ENCODE measurements at regions not wholly inside any gene's neighbourhood (a gene's known extent, or its start where the extent isn't known, plus 50 kb on each side); places are given as distances from the start of the nearest gene placed in this dataset.

DNA sequence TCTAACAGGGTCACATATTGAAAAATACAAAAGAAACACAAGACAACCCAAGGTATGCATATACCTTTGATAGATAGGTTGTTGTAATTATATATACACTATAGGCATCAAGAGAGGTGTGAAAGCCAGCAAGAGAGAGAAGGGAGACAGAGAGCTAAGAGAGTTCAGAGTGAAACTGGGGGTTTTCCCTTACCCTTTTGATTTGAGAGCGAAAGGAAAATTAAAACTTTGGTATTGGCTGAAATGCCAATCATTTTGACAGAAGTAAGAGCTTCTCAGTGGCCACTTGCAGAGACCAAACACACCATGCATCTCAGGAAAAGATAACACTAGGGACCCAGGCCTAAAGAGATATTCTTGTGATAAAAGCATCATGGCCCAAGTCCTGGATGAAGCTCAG lies 183.6 kb downstream of the SHOX2 start:
- TF ChIP-seq, protein P1, sequence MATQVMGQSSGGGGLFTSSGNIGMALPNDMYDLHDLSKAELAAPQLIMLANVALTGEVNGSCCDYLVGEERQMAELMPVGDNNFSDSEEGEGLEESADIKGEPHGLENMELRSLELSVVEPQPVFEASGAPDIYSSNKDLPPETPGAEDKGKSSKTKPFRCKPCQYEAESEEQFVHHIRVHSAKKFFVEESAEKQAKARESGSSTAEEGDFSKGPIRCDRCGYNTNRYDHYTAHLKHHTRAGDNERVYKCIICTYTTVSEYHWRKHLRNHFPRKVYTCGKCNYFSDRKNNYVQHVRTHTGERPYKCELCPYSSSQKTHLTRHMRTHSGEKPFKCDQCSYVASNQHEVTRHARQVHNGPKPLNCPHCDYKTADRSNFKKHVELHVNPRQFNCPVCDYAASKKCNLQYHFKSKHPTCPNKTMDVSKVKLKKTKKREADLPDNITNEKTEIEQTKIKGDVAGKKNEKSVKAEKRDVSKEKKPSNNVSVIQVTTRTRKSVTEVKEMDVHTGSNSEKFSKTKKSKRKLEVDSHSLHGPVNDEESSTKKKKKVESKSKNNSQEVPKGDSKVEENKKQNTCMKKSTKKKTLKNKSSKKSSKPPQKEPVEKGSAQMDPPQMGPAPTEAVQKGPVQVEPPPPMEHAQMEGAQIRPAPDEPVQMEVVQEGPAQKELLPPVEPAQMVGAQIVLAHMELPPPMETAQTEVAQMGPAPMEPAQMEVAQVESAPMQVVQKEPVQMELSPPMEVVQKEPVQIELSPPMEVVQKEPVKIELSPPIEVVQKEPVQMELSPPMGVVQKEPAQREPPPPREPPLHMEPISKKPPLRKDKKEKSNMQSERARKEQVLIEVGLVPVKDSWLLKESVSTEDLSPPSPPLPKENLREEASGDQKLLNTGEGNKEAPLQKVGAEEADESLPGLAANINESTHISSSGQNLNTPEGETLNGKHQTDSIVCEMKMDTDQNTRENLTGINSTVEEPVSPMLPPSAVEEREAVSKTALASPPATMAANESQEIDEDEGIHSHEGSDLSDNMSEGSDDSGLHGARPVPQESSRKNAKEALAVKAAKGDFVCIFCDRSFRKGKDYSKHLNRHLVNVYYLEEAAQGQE (IDR thresholded peaks at IDR 0.05; ENCODE audit: borderline replicate concordance) = no peak
- TF ChIP-seq, protein P1 (CRISPR knock-in tag; IDR thresholded peaks at IDR 0.05; ENCODE audit: low read depth) = no peak
- TF ChIP-seq ZNF408 (CRISPR knock-in tag; IDR thresholded peaks at IDR 0.05; ENCODE audit: low read depth) (no peak), MTA2 (IDR thresholded peaks at IDR 0.05; ENCODE audit: low read depth) (no peak), POLR2AphosphoS5 (IDR thresholded peaks at IDR 0.05; ENCODE audit: control insufficient read depth, insufficient read depth, low read depth, low read length) (no peak)
